Suppressor macrophage treated with lipopolysaccharide for 4 hours (primary cell): ENCODE measurements at regions not wholly inside any gene's neighbourhood (a gene's known extent, or its start where the extent isn't known, plus 50 kb on each side); places are given as distances from the start of the nearest gene placed in this dataset.

Source experiments
- DNase-seq: peaks from one replicate; pipeline ENCODE4 v3.0.0-alpha.2; 2020

GRCh38 chr10:10213237-10213636 lies 804.4 kb upstream of the CELF2 start:
- DNase-seq = no peak

GRCh38 chr10:10222304-10222841 lies 795.3 kb upstream of the CELF2 start:
- DNase-seq = no peak

- DNase-seq = no peak
These were observed 794.5 kb upstream of the CELF2 start for GRCh38 chr10:10223131-10223530.

- DNase-seq = no peak
These were observed 792.5 kb upstream of the CELF2 start for GRCh38 chr10:10225136-10225676.

- no peak for DNase-seq
These were observed 784.4 kb upstream of the CELF2 start for GRCh38 chr10:10233229-10233628.

GRCh38 chr10:10235003-10235402 lies 782.7 kb upstream of the CELF2 start:
- no peak for DNase-seq

- DNase-seq = no peak
These were observed 770.1 kb upstream of the CELF2 start for GRCh38 chr10:10247585-10247984.

GRCh38 chr10:10256860-10257259 lies 760.8 kb upstream of the CELF2 start:
- no peak for DNase-seq

GRCh38 chr10:10259013-10259412 lies 758.7 kb upstream of the CELF2 start:
- DNase-seq = no peak

GRCh38 chr10:10270126-10271050 lies 747.3 kb upstream of the CELF2 start:
- DNase-seq = no peak

- no peak for DNase-seq
These were observed 746.0 kb upstream of the CELF2 start for GRCh38 chr10:10271639-10272192.

- no peak for DNase-seq
These were observed 744.0 kb upstream of the CELF2 start for GRCh38 chr10:10273661-10274060.

- DNase-seq = no peak
These were observed 737.8 kb upstream of the CELF2 start for GRCh38 chr10:10279906-10280305.

- DNase-seq = no peak
These were observed 725.2 kb upstream of the CELF2 start for GRCh38 chr10:10292501-10292900.

GRCh38 chr10:10293041-10293440 lies 724.6 kb upstream of the CELF2 start:
- DNase-seq = no peak

GRCh38 chr10:10293481-10293951 lies 724.2 kb upstream of the CELF2 start:
- no peak for DNase-seq

GRCh38 chr10:10294184-10294880 lies 723.3 kb upstream of the CELF2 start:
- no peak for DNase-seq

- DNase-seq = no peak
These were observed 722.7 kb upstream of the CELF2 start for GRCh38 chr10:10294881-10295529.

- DNase-seq = no peak
These were observed 722.1 kb upstream of the CELF2 start for GRCh38 chr10:10295537-10295936.

GRCh38 chr10:10302689-10303088 lies 715.0 kb upstream of the CELF2 start:
- DNase-seq = no peak

GRCh38 chr10:10307036-10307435 lies 710.6 kb upstream of the CELF2 start:
- DNase-seq = no peak

GRCh38 chr10:10307551-10307950 lies 710.1 kb upstream of the CELF2 start:
- DNase-seq = no peak

- no peak for DNase-seq
These were observed 707.2 kb upstream of the CELF2 start for GRCh38 chr10:10310498-10310897.
